GM19240 (cell line): ENCODE measurements at regions not wholly inside any gene's neighbourhood (a gene's known extent, or its start where the extent isn't known, plus 50 kb on each side); places are given as distances from the start of the nearest gene placed in this dataset.
"Not testable (repeated sequence)": the region's sequence is repeated elsewhere in the genome, so short reads cannot be mapped to it uniquely, and the experiment has no call there.

ENCODE experiments used
- DNase-seq: peaks from one replicate; pipeline ENCODE4 v3.0.0; 2011; ENCODE audit warnings: low spot score; ENCODE audit not compliant: insufficient read length

GRCh38 chr13:73521985-73522524 lies 463.2 kb downstream of the KLF5 start:
- DNase-seq, result no peak

- no peak for DNase-seq
These were observed 462.5 kb downstream of the KLF5 start for GRCh38 chr13:73521290-73521624.

GRCh38 chr13:73520566-73521289 lies 461.9 kb downstream of the KLF5 start:
- no peak for DNase-seq

- not testable (repeated sequence) for DNase-seq
These were observed 461.3 kb downstream of the KLF5 start for GRCh38 chr13:73520135-73520534.

- no peak for DNase-seq
These were observed 460.8 kb downstream of the KLF5 start for GRCh38 chr13:73519396-73520116.

GRCh38 chr13:73517766-73518165 lies 459.0 kb downstream of the KLF5 start:
- DNase-seq, result no peak

GRCh38 chr13:73516731-73517130 lies 457.9 kb downstream of the KLF5 start:
- DNase-seq, result no peak

- no peak for DNase-seq
These were observed 455.4 kb downstream of the KLF5 start for GRCh38 chr13:73514208-73514607.

GRCh38 chr13:73513751-73514150 lies 454.9 kb downstream of the KLF5 start:
- DNase-seq, result no peak

GRCh38 chr13:73508841-73509240 lies 450.0 kb downstream of the KLF5 start:
- DNase-seq, result no peak

- DNase-seq, result no peak
These were observed 446.6 kb downstream of the KLF5 start for GRCh38 chr13:73505376-73505890.

- DNase-seq, result no peak
These were observed 440.9 kb downstream of the KLF5 start for GRCh38 chr13:73499695-73500094.

GRCh38 chr13:73497430-73497829 lies 438.6 kb downstream of the KLF5 start:
- no peak for DNase-seq

- no peak for DNase-seq
These were observed 437.9 kb downstream of the KLF5 start for GRCh38 chr13:73496711-73497110.

GRCh38 chr13:73492811-73493210 lies 434.0 kb downstream of the KLF5 start:
- no peak for DNase-seq

- no peak for DNase-seq
These were observed 423.8 kb downstream of the KLF5 start for GRCh38 chr13:73482556-73482955.

GRCh38 chr13:73481886-73482445 lies 423.2 kb downstream of the KLF5 start:
- DNase-seq, result no peak

- DNase-seq, result no peak
These were observed 422.2 kb downstream of the KLF5 start for GRCh38 chr13:73480779-73481559.

- no peak for DNase-seq
These were observed 421.1 kb downstream of the KLF5 start for GRCh38 chr13:73479856-73480255.

- no peak for DNase-seq
These were observed 420.5 kb downstream of the KLF5 start for GRCh38 chr13:73479351-73479750.

- DNase-seq, result no peak
These were observed 418.6 kb downstream of the KLF5 start for GRCh38 chr13:73477441-73477840.
